ENCODE measurements at regions not wholly inside any gene's neighbourhood (a gene's known extent, or its start where the extent isn't known, plus 50 kb on each side); places are given as distances from the start of the nearest gene placed in this dataset.
"Not testable (repeated sequence)": the region's sequence is repeated elsewhere in the genome, so short reads cannot be mapped to it uniquely, and the experiment has no call there.

GRCh38 chr15:21110187-21110804 lies 244.2 kb upstream of the POTEB2 start:
- TF ChIP-seq POLR2AphosphoS5, CTCF (IDR thresholded peaks at IDR 0.05): not testable (repeated sequence)
